Lower leg skin (tissue), 4 donors: ENCODE measurements at regions not wholly inside any gene's neighbourhood (a gene's known extent, or its start where the extent isn't known, plus 50 kb on each side); places are given as distances from the start of the nearest gene placed in this dataset.

ENCODE experiments used
- DNase-seq, 2 donors: peaks; one replicate each; pipeline ENCODE4 v3.0.0-alpha.2; 2019; ENCODE audit warnings: low spot score in 2 of 2
- H3K4me3 ChIP-seq: fragments of 200-600 bp; sonication (generic); 2 replicates; pipeline ENCODE4 v1.5.1; 2017; ENCODE audit warnings: mild to moderate bottlenecking, low read depth; ENCODE audit not compliant: poor library complexity, severe bottlenecking
- CTCF ChIP-seq, 3 donors: fragments of 450-650 bp; IDR thresholded peaks; one replicate each; pipeline ENCODE4 v1.5.1; 2016; ENCODE audit warnings: antibody characterized with exemption in 3 of 3, mild to moderate bottlenecking in 3 of 3, moderate library complexity in 2 of 3
- POLR2A ChIP-seq, 2 donors: fragments of 450-650 bp; IDR thresholded peaks; one replicate each; pipeline ENCODE4 v1.6.1; 2016 to 2017; ENCODE audit warnings: antibody characterized with exemption in 2 of 2, mild to moderate bottlenecking in 1 of 2, moderate library complexity in 1 of 2
- WGBS, 2 donors: methylation state at CpG; one replicate each; pipeline ENCODE4 v1.1.5; 2018; 5-methylcytosine and 5-hydroxymethylcytosine counted together
- intact Hi-C: fragments of 100-400 bp; cut with DNase I; formaldehyde crosslinking; loops from one replicate; pipeline ENCODE4 v1.15.0; 2023; ENCODE audit warnings: low total_unique reads

GRCh38 chr2:136363470-136363869 is 245.5 kb upstream of the CXCR4 start:
- H3K4me3 ChIP-seq, result no peak overlapping the region
- no peak for TF ChIP-seq CTCF (IDR thresholded peaks at IDR 0.05)
- TF ChIP-seq POLR2A (IDR thresholded peaks at IDR 0.05), result no peak
- intact Hi-C loops, result no loop called here
- WGBS, 2 donors, result 83 to 85% methylated on average over 6 of the region's 6 CpGs
- no peak for DNase-seq

GRCh38 chr2:136362676-136363390 is 244.9 kb upstream of the CXCR4 start:
- intact Hi-C loops, result no loop called here
- TF ChIP-seq CTCF (IDR thresholded peaks at IDR 0.05) (no peak), POLR2A (IDR thresholded peaks at IDR 0.05) (no peak)
- no peak for DNase-seq
- WGBS, 2 donors, result 89 to 96% methylated on average over 9 of the region's 9 CpGs
- H3K4me3 ChIP-seq, result no peak overlapping the region

GRCh38 chr2:136361521-136361920 is 243.6 kb upstream of the CXCR4 start:
- TF ChIP-seq POLR2A (IDR thresholded peaks at IDR 0.05) (no peak), CTCF (IDR thresholded peaks at IDR 0.05) (no peak)
- 85 to 93% methylated on average over 3 of the region's 3 CpGs for WGBS, 2 donors
- DNase-seq, result no peak
- intact Hi-C loops, result no loop called here
- H3K4me3 ChIP-seq, result no peak overlapping the region

- TF ChIP-seq POLR2A (IDR thresholded peaks at IDR 0.05), result no peak
- TF ChIP-seq CTCF (IDR thresholded peaks at IDR 0.05), result no peak
- 91 to 93% methylated on average over 6 of the region's 6 CpGs for WGBS, 2 donors
- H3K4me3 ChIP-seq, result no peak overlapping the region
- no peak for DNase-seq
- intact Hi-C loops, result no loop called here
These were observed 242.8 kb upstream of the CXCR4 start for GRCh38 chr2:136360790-136361189.

- intact Hi-C loops, result no loop called here
- DNase-seq, result no peak
- TF ChIP-seq CTCF (IDR thresholded peaks at IDR 0.05) (no peak), POLR2A (IDR thresholded peaks at IDR 0.05) (no peak)
- H3K4me3 ChIP-seq, result no peak overlapping the region
- WGBS, 2 donors, result 84 to 85% methylated on average over 5 of the region's 5 CpGs
These were observed 241.4 kb upstream of the CXCR4 start for GRCh38 chr2:136359121-136359965.
